CD8-positive, alpha-beta memory T cell (primary cell): ENCODE measurements at regions not wholly inside any gene's neighbourhood (a gene's known extent, or its start where the extent isn't known, plus 50 kb on each side); places are given as distances from the start of the nearest gene placed in this dataset.
A peak's percentile ranks its signal among the peaks of the same experiment; 100 is the strongest.
"Not testable (repeated sequence)": the region's sequence is repeated elsewhere in the genome, so short reads cannot be mapped to it uniquely, and the experiment has no call there.

Experiments used
- CTCF ChIA-PET: fragments of 350-600 bp; sonication (Branson Sonifier 250); formaldehyde crosslinking; loops from one replicate; lab custom pipeline; 2021; ENCODE audit warnings: antibody characterized with exemption; lab: Charles Lee
- POLR2A ChIA-PET: fragments of 350-600 bp; sonication (Branson Sonifier 250); formaldehyde crosslinking; loops from one replicate; lab custom pipeline; 2021; ENCODE audit warnings: antibody characterized with exemption; lab: Charles Lee
- DNase-seq, 5 donors: peaks; one replicate each; pipeline versions ENCODE4 v3.0.0 to v3.0.0-alpha.2; 2020 to 2022; ENCODE audit warnings: mixed read lengths in 1 of 5
- H3K27ac ChIP-seq: one replicate; pipeline ENCODE4 v1.7.0; 2013; ENCODE audit warnings: low read depth, mild to moderate bottlenecking, low read length, moderate library complexity
- H3K27me3 ChIP-seq: 2 replicates; pipeline ENCODE4 v1.7.0; 2013; ENCODE audit warnings: low read length, mild to moderate bottlenecking; ENCODE audit not compliant: insufficient read depth, poor library complexity, severe bottlenecking
- H3K36me3 ChIP-seq: 2 replicates; pipeline ENCODE4 v1.7.0; 2013; ENCODE audit warnings: mild to moderate bottlenecking, low read length, moderate library complexity; ENCODE audit not compliant: insufficient read depth
- H3K4me1 ChIP-seq: 2 replicates; pipeline ENCODE4 v1.7.0; 2013; ENCODE audit warnings: mild to moderate bottlenecking, low read length, moderate library complexity; ENCODE audit not compliant: insufficient read depth
- H3K4me3 ChIP-seq: 2 replicates; pipeline ENCODE4 v1.7.0; 2013; ENCODE audit warnings: mild to moderate bottlenecking, low read length
- H3K9me3 ChIP-seq: 2 replicates; pipeline ENCODE4 v1.7.0; 2013; ENCODE audit warnings: mild to moderate bottlenecking, low read length
- H3K27ac Mint-ChIP-seq, 8 donors: one replicate each; pipeline ENCODE4 v1.8.0; 2020 to 2021; ENCODE audit warnings: mixed read lengths in 8 of 8, mild to moderate bottlenecking in 6 of 8, inconsistent platforms in 3 of 8, moderate library complexity in 3 of 8
- H3K27me3 Mint-ChIP-seq, 2 donors: one replicate each; pipeline ENCODE4 v1.8.0; 2020 to 2021; ENCODE audit warnings: mixed read lengths in 2 of 2, mild to moderate bottlenecking in 1 of 2, moderate library complexity in 1 of 2
- H3K36me3 Mint-ChIP-seq, 3 donors: one replicate each; pipeline ENCODE4 v1.8.0; 2020 to 2021; ENCODE audit warnings: mixed read lengths in 3 of 3, inconsistent platforms in 1 of 3, mild to moderate bottlenecking in 1 of 3
- H3K4me1 Mint-ChIP-seq, 3 donors: one replicate each; pipeline ENCODE4 v1.8.0; 2020 to 2021; ENCODE audit warnings: mixed read lengths in 3 of 3, inconsistent platforms in 1 of 3, mild to moderate bottlenecking in 1 of 3
- H3K4me3 Mint-ChIP-seq, 7 donors: one replicate each; pipeline ENCODE4 v1.8.0; 2020 to 2021; ENCODE audit warnings: mixed read lengths in 7 of 7, mild to moderate bottlenecking in 6 of 7, moderate library complexity in 4 of 7, inconsistent platforms in 2 of 7
- H3K9me3 Mint-ChIP-seq, 5 donors: one replicate each; pipeline ENCODE4 v1.8.0; 2020 to 2022; ENCODE audit warnings: mixed read lengths in 5 of 5, mild to moderate bottlenecking in 3 of 5, moderate library complexity in 2 of 5, inconsistent platforms in 1 of 5

DNA sequence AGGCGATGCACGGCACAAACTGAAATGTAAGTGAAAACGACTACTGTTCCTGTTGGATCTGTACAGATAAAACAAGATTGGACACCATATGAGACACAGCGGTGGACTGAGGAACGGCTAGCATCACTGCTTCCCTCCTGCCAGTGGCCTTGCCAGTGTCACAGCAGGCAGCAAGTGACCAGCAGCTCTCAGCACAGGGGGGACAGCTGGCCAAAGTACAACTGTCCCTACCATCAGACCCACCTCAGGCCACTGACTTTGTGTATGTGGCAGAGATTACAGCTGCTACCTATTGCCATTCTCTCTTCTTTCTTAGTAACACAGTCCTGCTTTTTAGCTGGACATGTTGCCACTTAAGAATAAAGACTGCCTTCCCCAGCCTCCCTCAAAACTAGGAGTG is 80.0 kb upstream of the SLC66A3 start:
- H3K4me1 ChIP-seq = no peaks in the 10 kb centered on the region
- CTCF ChIA-PET = no interaction called here
- no peaks in the 10 kb centered on the region for H3K27me3 ChIP-seq
- POLR2A ChIA-PET = no interaction called here
- H3K4me3 Mint-ChIP-seq = no peak overlapping the region
- no peak overlapping the region for H3K27ac Mint-ChIP-seq
- H3K9me3 ChIP-seq = no peaks in the 10 kb centered on the region
- no peak overlapping the region for H3K4me3 ChIP-seq
- DNase-seq = no peak
- peaks cover 0 to 15% (median 3%) of the 10 kb centered on the region in 3 donors for H3K4me1 Mint-ChIP-seq
- peaks cover 0 to 2% (median 0%) of the 10 kb centered on the region in 5 donors for H3K9me3 Mint-ChIP-seq
- H3K36me3 Mint-ChIP-seq = no peaks in the 10 kb centered on the region
- no peak overlapping the region for H3K27ac ChIP-seq
- no peaks in the 10 kb centered on the region for H3K36me3 ChIP-seq
- peaks cover 7 to 43% of the 10 kb centered on the region in 2 donors for H3K27me3 Mint-ChIP-seq

DNA sequence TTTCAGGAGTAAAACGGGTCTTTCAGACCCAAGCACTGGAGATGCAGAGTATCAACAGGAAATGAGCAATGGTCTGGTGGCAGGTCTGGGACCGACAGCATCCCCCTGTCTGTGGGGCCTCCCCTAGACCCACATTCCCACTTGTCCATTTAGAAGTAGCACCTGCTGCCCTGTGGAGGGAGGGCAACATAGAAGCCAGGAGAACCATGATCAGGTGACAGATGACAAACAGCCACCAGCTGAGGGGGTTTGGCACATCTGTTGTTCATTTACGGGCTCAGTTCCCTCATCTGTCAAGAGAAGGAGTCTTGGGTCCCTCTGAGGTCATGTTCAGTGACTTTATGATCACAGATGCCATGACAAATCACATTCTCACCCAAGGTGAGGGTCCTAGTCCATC is 77.9 kb upstream of the SLC66A3 start:
- Histone ChIP-seq H3K27ac (no peak overlapping the region), H3K36me3 (no peaks in the 10 kb centered on the region), H3K4me3 (no peak overlapping the region), H3K4me1 (no peaks in the 10 kb centered on the region), H3K9me3 (no peaks in the 10 kb centered on the region), H3K27me3 (no peaks in the 10 kb centered on the region)
- H3K36me3 Mint-ChIP-seq = no peaks in the 10 kb centered on the region
- peaks cover 0 to 3% (median 3%) of the 10 kb centered on the region in 3 donors for H3K4me1 Mint-ChIP-seq
- ChIA-PET POLR2A (no interaction called here), CTCF (no interaction called here)
- peaks cover 7 to 29% of the 10 kb centered on the region in 2 donors for H3K27me3 Mint-ChIP-seq
- no peak overlapping the region for H3K4me3 Mint-ChIP-seq
- H3K27ac Mint-ChIP-seq = no peak overlapping the region
- H3K9me3 Mint-ChIP-seq = no peaks in the 10 kb centered on the region
- no peak for DNase-seq

DNA sequence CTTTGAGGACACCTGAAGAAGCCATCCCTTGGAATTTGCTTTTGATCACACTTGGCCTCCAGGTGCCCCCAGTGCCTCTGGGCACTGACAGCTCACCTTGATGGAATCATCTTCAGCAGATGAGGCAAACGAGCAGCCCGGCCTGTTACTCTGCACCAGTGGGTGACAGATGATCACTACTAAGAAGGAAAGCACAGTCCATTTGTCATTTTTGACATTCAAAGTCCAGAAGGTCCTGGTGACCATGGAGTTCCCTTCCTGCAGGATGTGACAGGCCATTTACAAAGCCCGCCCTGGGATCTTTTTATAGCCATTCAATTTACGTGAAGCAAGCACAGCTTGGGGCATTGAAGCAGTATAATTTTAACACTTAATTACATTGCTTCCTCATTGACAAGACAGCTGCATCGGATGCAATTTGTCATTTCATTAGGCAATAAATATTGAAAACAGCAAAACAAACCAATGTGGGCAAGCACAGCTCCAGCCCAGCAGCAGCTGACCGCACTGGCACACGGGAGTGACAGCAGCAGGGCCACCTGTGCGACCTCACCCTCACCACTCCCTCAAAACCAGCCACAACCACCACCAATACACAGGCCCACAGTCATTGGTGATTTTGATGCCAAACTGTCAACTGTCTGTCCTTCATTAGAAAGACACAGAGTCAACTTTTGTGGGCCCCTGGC is 76.0 kb upstream of the SLC66A3 start:
- Mint-ChIP-seq H3K9me3 (no peaks in the 10 kb centered on the region), H3K36me3 (peaks cover 0 to 4% (median 0%) of the 10 kb centered on the region in 3 donors), H3K27me3 (peaks cover 0 to 16% of the 10 kb centered on the region in 2 donors), H3K4me3 (no peak overlapping the region), H3K27ac (no peak overlapping the region), H3K4me1 (no peaks in the 10 kb centered on the region)
- DNase-seq = no peak
- ChIA-PET CTCF (no interaction called here), POLR2A (no interaction called here)
- no peak overlapping the region for H3K4me3 ChIP-seq
- H3K36me3 ChIP-seq = no peaks in the 10 kb centered on the region
- H3K9me3 ChIP-seq = no peaks in the 10 kb centered on the region
- H3K27me3 ChIP-seq = no peaks in the 10 kb centered on the region
- H3K4me1 ChIP-seq = no peaks in the 10 kb centered on the region
- H3K27ac ChIP-seq = no peak overlapping the region

DNA sequence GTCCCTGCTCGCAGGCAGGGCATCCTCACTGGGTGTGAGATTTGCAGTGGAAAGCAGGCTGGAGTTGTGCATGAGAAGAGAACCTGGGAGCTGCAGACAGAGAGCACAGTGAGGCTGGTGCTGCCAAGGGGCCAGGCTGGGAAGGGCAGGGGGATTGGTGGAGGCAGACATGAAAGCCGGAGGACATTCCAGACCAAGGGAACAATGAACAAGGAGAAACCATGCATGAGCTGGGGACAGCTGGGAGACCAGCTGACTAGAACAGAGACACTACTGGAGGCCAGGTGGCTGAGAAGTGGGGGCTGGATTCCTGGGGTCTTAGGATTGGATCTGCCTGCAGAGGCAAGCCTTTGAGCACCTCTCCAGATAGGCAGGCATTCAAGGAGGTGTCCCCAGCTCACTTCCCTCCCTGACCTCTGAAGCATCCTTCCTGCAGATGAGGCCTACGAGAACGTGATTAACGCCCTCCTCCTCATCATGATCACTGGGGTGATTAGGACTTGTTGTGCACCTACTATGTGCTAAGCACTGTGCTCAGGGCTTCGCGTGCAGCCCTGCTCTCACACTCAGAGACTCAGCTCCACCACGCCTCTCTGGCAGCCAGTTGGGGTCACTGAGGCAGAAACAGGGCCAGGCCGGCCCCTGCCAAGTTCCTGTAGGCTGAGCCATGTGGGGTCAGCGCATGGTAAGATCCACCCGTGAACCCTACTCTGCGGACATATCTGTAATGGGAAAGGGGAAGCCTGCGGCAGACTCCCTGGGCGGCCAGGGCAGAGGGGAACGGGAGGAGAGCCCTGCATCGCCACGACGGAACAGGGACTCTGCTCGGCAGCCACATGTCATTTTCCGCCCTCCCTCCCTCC is 74.8 kb upstream of the SLC66A3 start:
- ChIA-PET POLR2A (no interaction called here), CTCF (no interaction called here)
- no peaks in the 10 kb centered on the region for H3K9me3 Mint-ChIP-seq

DNA sequence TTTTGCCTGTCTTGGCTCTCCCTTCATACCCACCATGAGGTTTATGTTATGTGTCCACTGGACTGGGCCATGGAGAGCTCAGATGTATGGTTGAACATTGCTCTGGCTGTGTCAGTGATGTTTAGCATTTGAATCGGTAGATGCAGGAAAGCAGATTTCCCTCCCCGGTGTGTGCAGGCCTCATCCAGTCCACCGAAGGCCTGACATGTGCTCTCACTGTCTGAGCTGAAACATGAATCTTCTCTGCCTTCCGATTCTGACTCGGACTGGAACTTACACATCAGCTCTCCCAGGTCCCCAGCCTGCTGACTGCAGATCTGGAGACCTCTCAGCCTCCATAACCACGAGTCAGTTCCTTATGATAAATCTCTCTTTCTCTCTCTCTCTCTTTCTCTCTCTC is 72.4 kb upstream of the SLC66A3 start:
- ChIA-PET POLR2A (no interaction called here), CTCF (no interaction called here)
- H3K4me1 ChIP-seq = no peaks in the 10 kb centered on the region
- H3K4me1 Mint-ChIP-seq = no peaks in the 10 kb centered on the region
- H3K4me3 Mint-ChIP-seq = no peak overlapping the region
- no peaks in the 10 kb centered on the region for H3K36me3 ChIP-seq
- no peak overlapping the region for H3K27ac ChIP-seq
- no peak overlapping the region for H3K4me3 ChIP-seq
- H3K27me3 Mint-ChIP-seq = peaks cover 0 to 16% of the 10 kb centered on the region in 2 donors
- H3K9me3 Mint-ChIP-seq = no peaks in the 10 kb centered on the region
- H3K27me3 ChIP-seq = no peaks in the 10 kb centered on the region
- DNase-seq = no peak
- no peaks in the 10 kb centered on the region for H3K9me3 ChIP-seq
- peaks cover 0 to 4% (median 0%) of the 10 kb centered on the region in 3 donors for H3K36me3 Mint-ChIP-seq
- H3K27ac Mint-ChIP-seq = peak overlapping the region in 1 of 8 donors; percentile 44

More for the DNA sequence above, 74.8 kb upstream of the SLC66A3 start:
- Histone ChIP-seq H3K27ac (no peak overlapping the region), H3K4me1 (no peaks in the 10 kb centered on the region), H3K36me3 (no peaks in the 10 kb centered on the region), H3K9me3 (no peaks in the 10 kb centered on the region), H3K27me3 (no peaks in the 10 kb centered on the region), H3K4me3 (no peak overlapping the region)
- no peaks in the 10 kb centered on the region for H3K4me1 Mint-ChIP-seq
- peaks cover 0 to 4% (median 0%) of the 10 kb centered on the region in 3 donors for H3K36me3 Mint-ChIP-seq
- no peak overlapping the region for H3K4me3 Mint-ChIP-seq
- peaks cover 0 to 12% of the 10 kb centered on the region in 2 donors for H3K27me3 Mint-ChIP-seq
- no peak for DNase-seq
- peak overlapping the region in 1 of 8 donors; percentile 84 for H3K27ac Mint-ChIP-seq

DNA sequence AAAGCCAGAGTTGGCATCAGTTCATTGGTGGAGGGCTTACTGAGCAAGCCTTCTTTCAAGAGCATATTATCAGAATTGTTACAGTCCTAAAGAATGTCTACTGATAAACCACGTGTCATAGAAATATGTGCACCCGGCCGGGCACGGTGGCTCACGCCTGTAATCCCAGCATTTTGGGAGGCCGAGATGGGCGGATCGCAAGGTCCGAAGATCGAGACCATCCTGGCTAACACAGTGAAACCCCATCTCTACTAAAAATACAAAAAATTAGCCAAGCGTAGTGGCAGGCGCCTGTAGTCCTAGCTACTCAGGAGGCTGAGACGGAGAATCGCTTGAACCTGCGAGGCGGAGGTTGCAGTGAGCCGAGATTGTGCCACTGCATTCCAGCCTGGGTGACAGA is 66.4 kb upstream of the SLC66A3 start:
- H3K9me3 Mint-ChIP-seq, H3K4me3 ChIP-seq, H3K4me3 Mint-ChIP-seq, H3K27me3 ChIP-seq, H3K27ac ChIP-seq, CTCF ChIA-PET, H3K36me3 ChIP-seq, H3K27ac Mint-ChIP-seq, H3K36me3 Mint-ChIP-seq, H3K4me1 Mint-ChIP-seq, H3K4me1 ChIP-seq, POLR2A ChIA-PET, DNase-seq, H3K9me3 ChIP-seq: not testable (repeated sequence)
- peaks cover 5 to 10% of the 10 kb centered on the region in 2 donors for H3K27me3 Mint-ChIP-seq

DNA sequence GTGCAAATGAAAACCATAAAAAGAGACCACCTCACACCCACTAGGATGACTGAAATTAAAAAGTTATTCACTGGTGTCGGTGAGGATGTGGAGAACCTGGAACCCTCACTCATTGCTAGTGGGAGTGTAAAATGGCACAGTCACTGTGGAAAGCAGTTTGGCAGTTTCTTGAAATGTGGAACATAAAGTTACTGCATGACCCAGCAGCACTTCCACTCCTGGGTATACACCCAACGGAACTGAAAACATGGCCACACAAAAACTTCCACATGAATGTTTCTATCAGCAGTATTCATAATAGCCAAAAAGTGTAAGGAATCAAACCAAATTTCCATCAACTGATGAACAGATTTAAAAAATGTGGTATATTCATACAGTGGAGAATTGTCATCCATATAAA is 65.1 kb upstream of the SLC66A3 start:
- Histone ChIP-seq H3K9me3 (no peaks in the 10 kb centered on the region), H3K4me1 (no peaks in the 10 kb centered on the region), H3K4me3 (no peak overlapping the region), H3K27ac (no peak overlapping the region), H3K27me3 (no peaks in the 10 kb centered on the region), H3K36me3 (no peaks in the 10 kb centered on the region)
- ChIA-PET CTCF (no interaction called here), POLR2A (no interaction called here)
- DNase-seq = no peak
- H3K4me1 Mint-ChIP-seq = no peaks in the 10 kb centered on the region
- H3K36me3 Mint-ChIP-seq = no peaks in the 10 kb centered on the region
- H3K9me3 Mint-ChIP-seq = no peaks in the 10 kb centered on the region
- H3K4me3 Mint-ChIP-seq = no peak overlapping the region
- no peak overlapping the region for H3K27ac Mint-ChIP-seq
- peaks cover 5 to 10% of the 10 kb centered on the region in 2 donors for H3K27me3 Mint-ChIP-seq

DNA sequence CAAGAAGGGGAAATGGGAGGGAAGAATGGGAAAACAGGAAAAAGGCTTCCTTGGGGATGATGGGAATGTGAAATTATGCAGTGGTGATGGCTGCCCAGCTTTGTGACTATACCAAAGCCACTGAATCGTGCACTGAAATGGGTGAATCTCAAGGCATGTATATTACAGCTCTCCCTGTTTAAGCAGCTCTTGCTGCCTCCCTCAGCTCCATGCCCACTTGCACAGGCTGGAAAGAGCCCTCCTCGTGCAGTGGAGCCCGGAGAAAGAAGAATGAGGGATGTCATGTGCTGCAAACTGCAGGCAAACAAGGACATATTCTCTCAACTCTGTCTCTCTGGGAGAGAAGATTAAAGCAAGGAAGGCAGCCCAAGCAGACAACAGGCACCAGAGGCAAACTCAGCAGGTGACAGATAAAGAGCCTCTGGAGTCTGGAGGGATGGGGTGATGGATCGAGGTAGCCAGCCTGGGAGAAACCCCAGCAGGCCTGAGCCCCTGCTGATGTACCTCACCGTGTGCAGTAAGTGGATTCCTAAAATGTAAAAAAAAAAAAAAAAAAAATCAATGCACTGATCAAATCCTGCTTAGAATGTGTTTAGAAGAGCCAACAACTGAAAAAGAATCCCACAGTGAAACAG is 62.4 kb upstream of the SLC66A3 start:
- POLR2A ChIA-PET = no interaction called here
- Histone ChIP-seq H3K27ac (no peak overlapping the region), H3K27me3 (no peaks in the 10 kb centered on the region), H3K36me3 (no peaks in the 10 kb centered on the region), H3K4me1 (no peaks in the 10 kb centered on the region), H3K9me3 (no peaks in the 10 kb centered on the region), H3K4me3 (no peak overlapping the region)
- CTCF ChIA-PET = interaction anchor here (0.6 kb wide), 1 partner anchor 25 kb away, joined by 4 read pairs; no protein-coding TSS in a partner anchor
- no peak overlapping the region for H3K4me3 Mint-ChIP-seq
- no peaks in the 10 kb centered on the region for H3K9me3 Mint-ChIP-seq
- H3K27ac Mint-ChIP-seq = no peak overlapping the region
- H3K36me3 Mint-ChIP-seq = no peaks in the 10 kb centered on the region
- no peaks in the 10 kb centered on the region for H3K4me1 Mint-ChIP-seq
- no peak for DNase-seq
- peaks cover 1 to 5% of the 10 kb centered on the region in 2 donors for H3K27me3 Mint-ChIP-seq
